Neural progenitor cell (in vitro differentiated cells): ENCODE measurements at regions not wholly inside any gene's neighbourhood (a gene's known extent, or its start where the extent isn't known, plus 50 kb on each side); places are given as distances from the start of the nearest gene placed in this dataset.

Experiments used
- DNase-seq: peaks from one replicate; pipeline ENCODE4 v3.0.0-alpha.2; 2016; ENCODE audit warnings: low spot score
- H2AFZ ChIP-seq: fragments of 200-600 bp; sonication (generic); replicated peaks from 2 replicates; pipeline ENCODE4 v1.6.1; 2016; ENCODE audit warnings: antibody characterized with exemption
- H3F3A ChIP-seq: fragments of 200-600 bp; sonication (generic); 2 replicates; pipeline ENCODE4 v1.6.1; 2016; ENCODE audit warnings: antibody characterized with exemption, low read depth
- H3K27ac ChIP-seq: fragments of 200-600 bp; sonication (generic); 2 replicates; pipeline ENCODE4 v1.5.1; 2016; ENCODE audit warnings: mild to moderate bottlenecking
- H3K27me3 ChIP-seq: fragments of 200-600 bp; sonication (generic); 2 replicates; pipeline ENCODE4 v1.6.1; 2016; ENCODE audit warnings: mild to moderate bottlenecking, moderate library complexity
- H3K36me3 ChIP-seq: fragments of 200-600 bp; sonication (generic); 2 replicates; pipeline ENCODE4 v1.5.1; 2016
- H3K4me1 ChIP-seq: fragments of 200-600 bp; sonication (generic); 2 replicates; pipeline ENCODE4 v1.6.1; 2016; ENCODE audit warnings: mixed run types
- H3K4me2 ChIP-seq: fragments of 200-600 bp; sonication (generic); 2 replicates; pipeline ENCODE4 v1.6.1; 2016
- H3K4me3 ChIP-seq: fragments of 200-600 bp; sonication (generic); 2 replicates; pipeline ENCODE4 v1.5.1; 2016
- H3K79me2 ChIP-seq: fragments of 200-600 bp; sonication (generic); 2 replicates; pipeline ENCODE4 v1.6.1; 2016; ENCODE audit warnings: low read depth
- H3K9ac ChIP-seq: fragments of 200-600 bp; sonication (generic); 2 replicates; pipeline ENCODE4 v1.6.1; 2016
- H3K9me3 ChIP-seq: fragments of 200-600 bp; sonication (generic); 2 replicates; pipeline ENCODE4 v1.5.1; 2016; ENCODE audit warnings: low read depth
- H4K20me1 ChIP-seq: fragments of 200-600 bp; sonication (generic); 2 replicates; pipeline ENCODE4 v1.6.1; 2016; ENCODE audit warnings: low read depth
- H3K27ac Mint-ChIP-seq: 3 replicates; pipeline ENCODE4 v1.8.0; 2021; ENCODE audit warnings: mixed read lengths
- H3K27me3 Mint-ChIP-seq: 2 replicates; pipeline ENCODE4 v1.8.0; 2022; ENCODE audit warnings: low read depth, mild to moderate bottlenecking, inconsistent platforms, moderate library complexity, mixed read lengths; ENCODE audit not compliant: insufficient read depth
- H3K36me3 Mint-ChIP-seq: 3 replicates; pipeline ENCODE4 v1.8.0; 2021; ENCODE audit warnings: mixed read lengths
- H3K4me1 Mint-ChIP-seq: 3 replicates; pipeline ENCODE4 v1.8.0; 2021; ENCODE audit warnings: mixed read lengths
- H3K4me3 Mint-ChIP-seq: 3 replicates; pipeline ENCODE4 v1.8.0; 2021; ENCODE audit warnings: mild to moderate bottlenecking, moderate library complexity, mixed read lengths
- H3K9me3 Mint-ChIP-seq: 3 replicates; pipeline ENCODE4 v1.8.0; 2020; ENCODE audit warnings: mixed read lengths
- EZH2 ChIP-seq: fragments of 200-600 bp; sonication (generic); IDR thresholded peaks from 2 replicates; pipeline ENCODE4 v1.6.1; 2017; ENCODE audit warnings: antibody characterized with exemption, mild to moderate bottlenecking, moderate library complexity
- EZH2phosphoT487 ChIP-seq: fragments of 200-600 bp; sonication (generic); IDR thresholded peaks from 2 replicates; pipeline ENCODE4 v1.6.1; 2017; ENCODE audit warnings: antibody characterized with exemption
- TF ChIP-seq, protein P1 (sequence below): fragments of 200-600 bp; sonication (generic); IDR thresholded peaks from 2 replicates; pipeline ENCODE4 v1.5.1; 2017; ENCODE audit warnings: antibody characterized with exemption, mild to moderate bottlenecking

DNA sequence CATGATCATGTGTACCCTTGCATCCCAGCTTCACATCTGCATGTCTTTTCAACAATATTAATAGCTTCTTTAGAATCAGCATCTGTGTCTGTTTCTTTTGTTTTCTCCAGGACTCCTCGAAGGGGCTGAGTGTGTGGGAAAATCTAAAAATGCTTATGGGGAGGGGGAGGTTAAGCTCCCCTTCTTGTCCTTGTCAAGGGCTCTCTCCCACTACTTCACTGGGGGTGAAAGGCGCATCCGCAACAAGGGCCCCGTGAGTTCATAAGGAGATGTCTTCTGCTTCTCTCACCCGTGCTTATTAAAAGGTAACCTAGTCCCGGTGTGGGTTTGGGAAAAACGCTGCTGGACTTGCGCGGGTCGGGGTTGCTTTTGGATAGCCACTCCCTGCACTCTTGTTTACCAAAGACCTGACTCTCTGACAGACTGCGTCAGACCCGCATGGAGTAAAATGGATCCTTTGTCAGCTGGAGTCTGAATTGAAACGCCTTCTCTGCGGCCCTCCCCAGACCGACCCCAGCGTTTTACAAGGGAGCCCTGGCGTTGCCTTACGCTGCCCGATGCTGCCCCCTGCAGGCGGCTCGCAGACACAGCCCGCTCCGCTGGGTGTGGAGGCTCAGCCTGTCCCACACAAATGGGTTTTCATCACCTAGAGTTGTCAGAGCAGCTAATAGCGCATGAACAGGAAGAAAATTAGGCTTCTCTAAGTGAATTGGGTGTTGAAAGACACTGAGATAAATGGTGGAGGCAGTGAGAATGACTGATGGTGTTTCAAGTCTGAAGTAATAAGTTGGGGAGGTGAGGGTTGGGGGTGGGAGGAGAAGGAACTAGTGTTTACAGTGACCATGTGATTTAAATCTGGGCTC lies 53.8 kb downstream of the IER5 start:
- Histone ChIP-seq H2AFZ (peak overlapping the region; percentile 96), H3K9ac (no peak overlapping the region), H3K27me3 (peaks cover 3% of the 10 kb centered on the region), H3K36me3 (no peaks in the 10 kb centered on the region), H3K4me2 (peak overlapping the region; percentile 65), H3K27ac (no peak overlapping the region), H3K4me3 (peak overlapping the region; percentile 4), H3K79me2 (no peaks in the 10 kb centered on the region), H3F3A (no peaks in the 10 kb centered on the region), H3K4me1 (peaks cover 13% of the 10 kb centered on the region), H4K20me1 (no peaks in the 10 kb centered on the region), H3K9me3 (no peaks in the 10 kb centered on the region)
- TF ChIP-seq, protein P1, sequence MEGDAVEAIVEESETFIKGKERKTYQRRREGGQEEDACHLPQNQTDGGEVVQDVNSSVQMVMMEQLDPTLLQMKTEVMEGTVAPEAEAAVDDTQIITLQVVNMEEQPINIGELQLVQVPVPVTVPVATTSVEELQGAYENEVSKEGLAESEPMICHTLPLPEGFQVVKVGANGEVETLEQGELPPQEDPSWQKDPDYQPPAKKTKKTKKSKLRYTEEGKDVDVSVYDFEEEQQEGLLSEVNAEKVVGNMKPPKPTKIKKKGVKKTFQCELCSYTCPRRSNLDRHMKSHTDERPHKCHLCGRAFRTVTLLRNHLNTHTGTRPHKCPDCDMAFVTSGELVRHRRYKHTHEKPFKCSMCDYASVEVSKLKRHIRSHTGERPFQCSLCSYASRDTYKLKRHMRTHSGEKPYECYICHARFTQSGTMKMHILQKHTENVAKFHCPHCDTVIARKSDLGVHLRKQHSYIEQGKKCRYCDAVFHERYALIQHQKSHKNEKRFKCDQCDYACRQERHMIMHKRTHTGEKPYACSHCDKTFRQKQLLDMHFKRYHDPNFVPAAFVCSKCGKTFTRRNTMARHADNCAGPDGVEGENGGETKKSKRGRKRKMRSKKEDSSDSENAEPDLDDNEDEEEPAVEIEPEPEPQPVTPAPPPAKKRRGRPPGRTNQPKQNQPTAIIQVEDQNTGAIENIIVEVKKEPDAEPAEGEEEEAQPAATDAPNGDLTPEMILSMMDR: peak; percentile 100
- no peak for TF ChIP-seq EZH2
- peak overlapping the region; percentile 71 for H3K4me3 Mint-ChIP-seq
- DNase-seq: peak; percentile 95
- peak overlapping the region; percentile 58 for H3K27ac Mint-ChIP-seq
- peaks cover 34% of the 10 kb centered on the region for H3K4me1 Mint-ChIP-seq
- H3K36me3 Mint-ChIP-seq: no peaks in the 10 kb centered on the region
- peaks cover 9% of the 10 kb centered on the region for H3K9me3 Mint-ChIP-seq
- peaks cover 17% of the 10 kb centered on the region for H3K27me3 Mint-ChIP-seq

DNA sequence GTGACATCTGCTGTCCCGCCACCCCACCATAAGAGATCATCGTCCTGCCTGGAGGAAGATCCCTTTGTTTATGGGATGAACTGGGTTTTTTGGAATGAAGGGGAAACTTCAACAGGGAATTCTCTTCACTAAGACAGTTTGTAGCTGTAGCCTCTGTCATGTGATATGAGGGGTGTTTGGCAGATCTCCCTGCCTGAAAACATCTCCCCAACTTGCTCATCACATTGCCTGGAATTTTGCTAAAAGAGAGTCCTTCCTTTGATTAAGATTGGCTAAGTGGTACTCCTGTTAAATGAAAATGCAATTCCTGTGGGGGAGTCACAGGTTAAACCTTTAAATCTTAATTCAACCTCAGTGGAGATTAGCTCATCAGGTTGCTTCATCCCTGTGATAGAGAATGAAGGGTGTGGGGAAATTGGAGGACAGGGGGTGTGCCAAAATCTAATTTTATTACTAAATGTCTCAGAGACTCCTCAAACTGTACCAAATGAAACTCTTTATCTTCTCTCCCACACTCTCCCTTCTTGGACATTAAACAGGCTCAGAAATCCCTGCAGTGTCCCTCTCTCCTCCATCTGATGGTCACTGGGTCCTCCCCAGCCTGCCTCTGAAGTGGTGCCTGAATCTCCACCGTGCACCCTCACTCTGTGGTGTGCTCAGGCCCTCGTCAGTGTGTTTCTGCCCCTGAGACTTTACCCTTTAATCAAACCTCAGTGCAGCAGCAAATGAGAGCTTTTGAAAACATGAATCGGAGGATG lies 54.8 kb downstream of the IER5 start:
- no peak for DNase-seq
- H3K36me3 ChIP-seq: no peaks in the 10 kb centered on the region
- H3K27ac ChIP-seq: no peak overlapping the region
- no peaks in the 10 kb centered on the region for H3F3A ChIP-seq
- H3K79me2 ChIP-seq: no peaks in the 10 kb centered on the region
- H3K9ac ChIP-seq: no peak overlapping the region
- no peak overlapping the region for H2AFZ ChIP-seq
- TF ChIP-seq EZH2phosphoT487: no peak
- TF ChIP-seq, protein P1: no peak
- no peak for TF ChIP-seq EZH2
- Mint-ChIP-seq H3K27ac (no peak overlapping the region), H3K4me3 (no peak overlapping the region), H3K27me3 (peaks cover 23% of the 10 kb centered on the region), H3K4me1 (peaks cover 29% of the 10 kb centered on the region), H3K36me3 (no peaks in the 10 kb centered on the region), H3K9me3 (peaks cover 9% of the 10 kb centered on the region)
- no peaks in the 10 kb centered on the region for H3K9me3 ChIP-seq
- no peak overlapping the region for H3K4me3 ChIP-seq
- peaks cover 3% of the 10 kb centered on the region for H3K27me3 ChIP-seq
- peaks cover 13% of the 10 kb centered on the region for H3K4me1 ChIP-seq
- no peak overlapping the region for H3K4me2 ChIP-seq
- H4K20me1 ChIP-seq: no peaks in the 10 kb centered on the region

DNA sequence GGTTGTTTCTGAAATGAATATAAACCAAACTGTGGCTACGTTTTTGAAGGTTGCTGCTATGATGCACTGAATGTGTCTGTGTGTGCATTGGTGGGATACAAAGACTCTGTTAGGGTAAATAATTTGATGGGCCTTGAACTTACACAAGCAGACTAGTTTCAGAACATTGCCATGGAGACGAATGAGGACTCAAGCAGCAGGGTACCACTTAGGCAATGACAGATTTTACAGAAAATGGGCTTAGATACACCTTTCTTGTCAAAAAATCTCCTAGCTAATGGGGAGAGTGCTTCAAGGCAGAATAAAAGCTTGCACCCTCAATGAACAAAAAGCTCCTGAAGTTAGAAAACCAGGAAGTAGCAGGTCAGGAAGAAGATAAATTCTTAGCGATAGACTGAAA lies 55.7 kb downstream of the IER5 start:
- H3K27me3 ChIP-seq: peaks cover 3% of the 10 kb centered on the region

More for the DNA sequence above, 55.7 kb downstream of the IER5 start:
- no peaks in the 10 kb centered on the region for H3K36me3 ChIP-seq
- H3K9me3 ChIP-seq: no peaks in the 10 kb centered on the region
- Mint-ChIP-seq H3K4me3 (no peak overlapping the region), H3K4me1 (peaks cover 23% of the 10 kb centered on the region), H3K27ac (no peak overlapping the region), H3K27me3 (peaks cover 20% of the 10 kb centered on the region), H3K9me3 (peaks cover 9% of the 10 kb centered on the region), H3K36me3 (no peaks in the 10 kb centered on the region)
- no peak overlapping the region for H2AFZ ChIP-seq
- H3K27ac ChIP-seq: no peak overlapping the region
- no peak overlapping the region for H3K4me2 ChIP-seq
- H3K9ac ChIP-seq: no peak overlapping the region
- no peaks in the 10 kb centered on the region for H4K20me1 ChIP-seq
- no peaks in the 10 kb centered on the region for H3K79me2 ChIP-seq
- H3K4me1 ChIP-seq: peaks cover 7% of the 10 kb centered on the region
- DNase-seq: no peak
- H3K4me3 ChIP-seq: no peak overlapping the region
- no peaks in the 10 kb centered on the region for H3F3A ChIP-seq
- TF ChIP-seq EZH2phosphoT487: no peak
- TF ChIP-seq, protein P1: no peak
- no peak for TF ChIP-seq EZH2
